GM23338 (cell line): ENCODE measurements at regions not wholly inside any gene's neighbourhood (a gene's known extent, or its start where the extent isn't known, plus 50 kb on each side); places are given as distances from the start of the nearest gene placed in this dataset.

Experiments used
- ATAC-seq: fragments of 200-7000 bp; cut with Tn5 transposase; 3 replicates; pipeline ENCODE4 v1.9.1; 2020
- DNase-seq: peaks from one replicate; pipeline ENCODE4 v3.0.0-alpha.2; 2015; ENCODE audit warnings: low spot score
- H2AFZ ChIP-seq: fragments of 200-600 bp; sonication (generic); 2 replicates; pipeline ENCODE4 v1.8.0; 2016; ENCODE audit warnings: antibody characterized with exemption, mild to moderate bottlenecking, moderate library complexity
- H3F3A ChIP-seq: fragments of 200-600 bp; sonication (generic); replicated peaks from 2 replicates; pipeline ENCODE4 v1.8.0; 2017; ENCODE audit warnings: antibody characterized with exemption, mixed run types, low read depth
- H3K27ac ChIP-seq: fragments of 200-600 bp; sonication (generic); 2 replicates; pipeline ENCODE4 v1.6.1; 2016; ENCODE audit warnings: low read depth
- H3K27me3 ChIP-seq: fragments of 200-600 bp; sonication (generic); 2 replicates; pipeline ENCODE4 v1.8.0; 2016; ENCODE audit warnings: mild to moderate bottlenecking, mixed run types, moderate library complexity; ENCODE audit not compliant: insufficient read depth
- H3K36me3 ChIP-seq: fragments of 200-600 bp; sonication (generic); 2 replicates; pipeline ENCODE4 v1.8.0; 2016; ENCODE audit warnings: mild to moderate bottlenecking; ENCODE audit not compliant: insufficient read depth
- H3K4me1 ChIP-seq: fragments of 200-600 bp; sonication (generic); 2 replicates; pipeline ENCODE4 v1.8.0; 2016; ENCODE audit warnings: mild to moderate bottlenecking, moderate library complexity; ENCODE audit not compliant: insufficient read depth
- H3K4me2 ChIP-seq: fragments of 200-600 bp; sonication (generic); 2 replicates; pipeline ENCODE4 v1.7.1; 2017; ENCODE audit warnings: mixed run types
- H3K4me3 ChIP-seq: fragments of 200-600 bp; sonication (generic); 2 replicates; pipeline ENCODE4 v1.6.1; 2016; ENCODE audit warnings: mixed run types
- H3K79me2 ChIP-seq: fragments of 200-600 bp; sonication (generic); replicated peaks from 2 replicates; pipeline ENCODE4 v1.8.0; 2017; ENCODE audit warnings: mild to moderate bottlenecking; ENCODE audit not compliant: insufficient read depth
- H3K9me2 ChIP-seq: fragments of 200-600 bp; sonication (generic); 2 replicates; pipeline ENCODE4 v1.8.0; 2017; ENCODE audit not compliant: insufficient read depth
- H4K20me1 ChIP-seq: fragments of 200-600 bp; sonication (generic); replicated peaks from 2 replicates; pipeline ENCODE4 v1.8.0; 2017; ENCODE audit warnings: mild to moderate bottlenecking; ENCODE audit not compliant: insufficient read depth
- H3K27ac Mint-ChIP-seq: 2 replicates; pipeline ENCODE4 v1.8.0; 2020; ENCODE audit warnings: inconsistent platforms, mild to moderate bottlenecking, moderate library complexity, mixed read lengths
- H3K27me3 Mint-ChIP-seq: 3 replicates; pipeline ENCODE4 v1.8.0; 2022; ENCODE audit warnings: low read depth, mild to moderate bottlenecking, moderate library complexity, mixed read lengths, inconsistent platforms; ENCODE audit not compliant: insufficient read depth, poor library complexity
- H3K36me3 Mint-ChIP-seq: 3 replicates; pipeline ENCODE4 v1.8.0; 2021; ENCODE audit warnings: low read depth, mild to moderate bottlenecking, inconsistent platforms, moderate library complexity, mixed read lengths
- H3K4me1 Mint-ChIP-seq: 3 replicates; pipeline ENCODE4 v1.8.0; 2020; ENCODE audit warnings: mild to moderate bottlenecking, inconsistent platforms, mixed read lengths
- H3K4me3 Mint-ChIP-seq: 3 replicates; pipeline ENCODE4 v1.8.0; 2021; ENCODE audit warnings: moderate library complexity, mild to moderate bottlenecking, inconsistent platforms, mixed read lengths
- H3K9me3 Mint-ChIP-seq: 3 replicates; pipeline ENCODE4 v1.8.0; 2020; ENCODE audit warnings: moderate library complexity, mild to moderate bottlenecking, inconsistent platforms, mixed read lengths
- CREB1 ChIP-seq: fragments of 250-450 bp; sonication (Bioruptor Pico); IDR thresholded peaks from 2 replicates; pipeline ENCODE4 v1.5.0; 2020; ENCODE audit warnings: low read depth, mild to moderate bottlenecking, moderate library complexity
- EZH2 ChIP-seq: fragments of 200-600 bp; sonication (generic); IDR thresholded peaks from one replicate; pipeline ENCODE4 v1.8.0; 2017; ENCODE audit warnings: antibody characterized with exemption, mild to moderate bottlenecking, low read depth; ENCODE audit not compliant: unreplicated experiment
- EZH2phosphoT487 ChIP-seq: fragments of 200-600 bp; sonication (generic); IDR thresholded peaks from one replicate; pipeline ENCODE4 v1.8.1; 2018; ENCODE audit warnings: antibody characterized with exemption; ENCODE audit not compliant: unreplicated experiment
- NANOG ChIP-seq: IDR thresholded peaks from 2 replicates; pipeline ENCODE4 v1.6.1; 2016; ENCODE audit warnings: antibody characterized with exemption, borderline replicate concordance
- STAT1 ChIP-seq: IDR thresholded peaks from one replicate; pipeline ENCODE4 v1.6.1; 2016; ENCODE audit warnings: antibody characterized with exemption; ENCODE audit not compliant: unreplicated experiment
- ZNF114 ChIP-seq: fragments of 250-450 bp; sonication (Bioruptor Pico); IDR thresholded peaks from 2 replicates; pipeline ENCODE4 v1.5.0; 2020; ENCODE audit warnings: mild to moderate bottlenecking, moderate library complexity
- ZNF331 ChIP-seq: fragments of 250-450 bp; sonication (Bioruptor Pico); IDR thresholded peaks from 2 replicates; pipeline ENCODE4 v1.5.0; 2020; ENCODE audit warnings: low read depth, mild to moderate bottlenecking, moderate library complexity
- TF ChIP-seq, protein P1 (sequence below), 2 experiments: fragments of 200-600 bp in 1 of 2; sonication (generic) in 1 of 2; conservative IDR thresholded peaks; 2 replicates each; pipeline versions ENCODE4 v1.5.1 to v1.6.1; 2016 to 2017; ENCODE audit warnings: antibody characterized with exemption in 2 of 2, low read depth in 2 of 2, mild to moderate bottlenecking in 2 of 2, moderate library complexity in 1 of 2
- TF ChIP-seq, protein P2 (sequence below): IDR thresholded peaks from one replicate; pipeline ENCODE4 v1.6.1; 2018; ENCODE audit warnings: antibody characterized with exemption; ENCODE audit not compliant: unreplicated experiment
- TF ChIP-seq, protein P3 (sequence below): IDR thresholded peaks from 2 replicates; pipeline ENCODE4 v1.6.1; 2016; ENCODE audit warnings: antibody characterized with exemption

- TF ChIP-seq, protein P1, sequence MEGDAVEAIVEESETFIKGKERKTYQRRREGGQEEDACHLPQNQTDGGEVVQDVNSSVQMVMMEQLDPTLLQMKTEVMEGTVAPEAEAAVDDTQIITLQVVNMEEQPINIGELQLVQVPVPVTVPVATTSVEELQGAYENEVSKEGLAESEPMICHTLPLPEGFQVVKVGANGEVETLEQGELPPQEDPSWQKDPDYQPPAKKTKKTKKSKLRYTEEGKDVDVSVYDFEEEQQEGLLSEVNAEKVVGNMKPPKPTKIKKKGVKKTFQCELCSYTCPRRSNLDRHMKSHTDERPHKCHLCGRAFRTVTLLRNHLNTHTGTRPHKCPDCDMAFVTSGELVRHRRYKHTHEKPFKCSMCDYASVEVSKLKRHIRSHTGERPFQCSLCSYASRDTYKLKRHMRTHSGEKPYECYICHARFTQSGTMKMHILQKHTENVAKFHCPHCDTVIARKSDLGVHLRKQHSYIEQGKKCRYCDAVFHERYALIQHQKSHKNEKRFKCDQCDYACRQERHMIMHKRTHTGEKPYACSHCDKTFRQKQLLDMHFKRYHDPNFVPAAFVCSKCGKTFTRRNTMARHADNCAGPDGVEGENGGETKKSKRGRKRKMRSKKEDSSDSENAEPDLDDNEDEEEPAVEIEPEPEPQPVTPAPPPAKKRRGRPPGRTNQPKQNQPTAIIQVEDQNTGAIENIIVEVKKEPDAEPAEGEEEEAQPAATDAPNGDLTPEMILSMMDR (conservative IDR thresholded peaks at IDR 0.05; ENCODE audit: low read depth in 2 of 2), result no peak
- TF ChIP-seq ZNF114 (CRISPR knock-in tag), result no peak
- no peak for TF ChIP-seq EZH2phosphoT487
- TF ChIP-seq, protein P2, sequence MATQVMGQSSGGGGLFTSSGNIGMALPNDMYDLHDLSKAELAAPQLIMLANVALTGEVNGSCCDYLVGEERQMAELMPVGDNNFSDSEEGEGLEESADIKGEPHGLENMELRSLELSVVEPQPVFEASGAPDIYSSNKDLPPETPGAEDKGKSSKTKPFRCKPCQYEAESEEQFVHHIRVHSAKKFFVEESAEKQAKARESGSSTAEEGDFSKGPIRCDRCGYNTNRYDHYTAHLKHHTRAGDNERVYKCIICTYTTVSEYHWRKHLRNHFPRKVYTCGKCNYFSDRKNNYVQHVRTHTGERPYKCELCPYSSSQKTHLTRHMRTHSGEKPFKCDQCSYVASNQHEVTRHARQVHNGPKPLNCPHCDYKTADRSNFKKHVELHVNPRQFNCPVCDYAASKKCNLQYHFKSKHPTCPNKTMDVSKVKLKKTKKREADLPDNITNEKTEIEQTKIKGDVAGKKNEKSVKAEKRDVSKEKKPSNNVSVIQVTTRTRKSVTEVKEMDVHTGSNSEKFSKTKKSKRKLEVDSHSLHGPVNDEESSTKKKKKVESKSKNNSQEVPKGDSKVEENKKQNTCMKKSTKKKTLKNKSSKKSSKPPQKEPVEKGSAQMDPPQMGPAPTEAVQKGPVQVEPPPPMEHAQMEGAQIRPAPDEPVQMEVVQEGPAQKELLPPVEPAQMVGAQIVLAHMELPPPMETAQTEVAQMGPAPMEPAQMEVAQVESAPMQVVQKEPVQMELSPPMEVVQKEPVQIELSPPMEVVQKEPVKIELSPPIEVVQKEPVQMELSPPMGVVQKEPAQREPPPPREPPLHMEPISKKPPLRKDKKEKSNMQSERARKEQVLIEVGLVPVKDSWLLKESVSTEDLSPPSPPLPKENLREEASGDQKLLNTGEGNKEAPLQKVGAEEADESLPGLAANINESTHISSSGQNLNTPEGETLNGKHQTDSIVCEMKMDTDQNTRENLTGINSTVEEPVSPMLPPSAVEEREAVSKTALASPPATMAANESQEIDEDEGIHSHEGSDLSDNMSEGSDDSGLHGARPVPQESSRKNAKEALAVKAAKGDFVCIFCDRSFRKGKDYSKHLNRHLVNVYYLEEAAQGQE, result no peak
These were observed 355.8 kb upstream of the GRAMD2B start (continued) for GRCh38 chr5:126067404-126067803.

- Histone ChIP-seq H3K27me3 (no peaks in the 10 kb centered on the region), H2AFZ (no peak overlapping the region), H3K4me1 (no peaks in the 10 kb centered on the region), H3K36me3 (peaks cover 3% of the 10 kb centered on the region; the same call in 1 of the 2 replicates), H3F3A (no peaks in the 10 kb centered on the region), H3K27ac (no peak overlapping the region), H3K79me2 (no peaks in the 10 kb centered on the region), H3K9me2 (peaks cover 16% of the 10 kb centered on the region; the same call in 1 of the 2 replicates), H3K4me2 (no peak overlapping the region), H4K20me1 (no peaks in the 10 kb centered on the region), H3K4me3 (no peak overlapping the region)
- ATAC-seq (no peak), DNase-seq (no peak)
- Mint-ChIP-seq H3K4me1 (no peaks in the 10 kb centered on the region), H3K9me3 (peaks cover 31% of the 10 kb centered on the region), H3K27me3 (peaks cover 2% of the 10 kb centered on the region), H3K4me3 (no peak overlapping the region), H3K36me3 (peaks cover 33% of the 10 kb centered on the region), H3K27ac (no peak overlapping the region)
- TF ChIP-seq CREB1 (CRISPR knock-in tag) (no peak), ZNF114 (CRISPR knock-in tag) (no peak), ZNF331 (CRISPR knock-in tag) (no peak), STAT1 (no peak), NANOG (no peak), EZH2phosphoT487 (no peak), EZH2 (no peak)
- TF ChIP-seq, protein P1 (conservative IDR thresholded peaks at IDR 0.05; ENCODE audit: low read depth in 2 of 2), result no peak
- TF ChIP-seq, protein P3, sequence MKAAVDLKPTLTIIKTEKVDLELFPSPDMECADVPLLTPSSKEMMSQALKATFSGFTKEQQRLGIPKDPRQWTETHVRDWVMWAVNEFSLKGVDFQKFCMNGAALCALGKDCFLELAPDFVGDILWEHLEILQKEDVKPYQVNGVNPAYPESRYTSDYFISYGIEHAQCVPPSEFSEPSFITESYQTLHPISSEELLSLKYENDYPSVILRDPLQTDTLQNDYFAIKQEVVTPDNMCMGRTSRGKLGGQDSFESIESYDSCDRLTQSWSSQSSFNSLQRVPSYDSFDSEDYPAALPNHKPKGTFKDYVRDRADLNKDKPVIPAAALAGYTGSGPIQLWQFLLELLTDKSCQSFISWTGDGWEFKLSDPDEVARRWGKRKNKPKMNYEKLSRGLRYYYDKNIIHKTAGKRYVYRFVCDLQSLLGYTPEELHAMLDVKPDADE, result no peak
- TF ChIP-seq, protein P2, result no peak
These were observed 353.9 kb upstream of the GRAMD2B start for GRCh38 chr5:126069329-126069728.
